ENCODE measurements at regions not wholly inside any gene's neighbourhood (a gene's known extent, or its start where the extent isn't known, plus 50 kb on each side); places are given as distances from the start of the nearest gene placed in this dataset.

- DNase-seq: no peak
- H3K9me3 Mint-ChIP-seq: peaks cover 2% of the 10 kb centered on the region
- POLR2A ChIA-PET: no interaction called here
- H3K4me1 Mint-ChIP-seq (ENCODE audit: low read depth): peaks cover 64% of the 10 kb centered on the region
- CTCF ChIA-PET: no interaction called here
- H3K27me3 Mint-ChIP-seq: no peaks in the 10 kb centered on the region
- intact Hi-C loops (cut with micrococcal nuclease): loop anchor here (2.0 to 10.0 kb wide), 3 partner anchors 36 to 398 kb away; partner anchors contain the start of genes HECA and TXLNB
- H3K27ac Mint-ChIP-seq: peak overlapping the region; percentile 85
- H3K4me3 Mint-ChIP-seq: no peak overlapping the region
- peaks cover 1% of the 10 kb centered on the region for H3K36me3 Mint-ChIP-seq
Measured at GRCh38 chr6:139533171-139533570, 158.7 kb upstream of the CITED2 start.

GRCh38 chr6:139531148-139532115 lies 157.0 kb upstream of the CITED2 start:
- ChIA-PET CTCF (interaction anchor here (0.8 to 1.4 kb wide), 4 partner anchors 10 to 240 kb away, joined by 3 to 5 read pairs (median 3); partner anchors contain the start of gene TXLNB), POLR2A (interaction anchor here (1.4 to 1.6 kb wide), 3 partner anchors 9 to 157 kb away, joined by 7 to 21 read pairs (median 8); partner anchors contain the start of gene CITED2)
- no peaks in the 10 kb centered on the region for H3K27me3 Mint-ChIP-seq
- peaks cover 2% of the 10 kb centered on the region for H3K9me3 Mint-ChIP-seq
- H3K4me1 Mint-ChIP-seq (ENCODE audit: low read depth): peaks cover 66% of the 10 kb centered on the region
- peak overlapping the region; percentile 93 for H3K27ac Mint-ChIP-seq
- intact Hi-C loops (cut with micrococcal nuclease): loop anchor here (1.0 to 10.0 kb wide), 7 partner anchors 9 to 397 kb away; partner anchors contain the start of genes CITED2, HECA and TXLNB
- peak overlapping the region; percentile 74 for H3K4me3 Mint-ChIP-seq
- peaks cover 3% of the 10 kb centered on the region for H3K36me3 Mint-ChIP-seq
- DNase-seq: peak; percentile 74

- no peak for DNase-seq
- peak overlapping the region; percentile 74 for H3K4me3 Mint-ChIP-seq
- H3K36me3 Mint-ChIP-seq: peaks cover 3% of the 10 kb centered on the region
- no peaks in the 10 kb centered on the region for H3K27me3 Mint-ChIP-seq
- peaks cover 2% of the 10 kb centered on the region for H3K9me3 Mint-ChIP-seq
- POLR2A ChIA-PET: interaction anchor here (1.4 to 1.6 kb wide), 3 partner anchors 10 to 156 kb away, joined by 7 to 21 read pairs (median 8); partner anchors contain the start of gene CITED2
- intact Hi-C loops (cut with micrococcal nuclease): loop anchor here (1.0 to 10.0 kb wide), 5 partner anchors 10 to 396 kb away; partner anchors contain the start of genes HECA and TXLNB
- peak overlapping the region; percentile 93 for H3K27ac Mint-ChIP-seq
- CTCF ChIA-PET: interaction anchor here (0.8 to 1.4 kb wide), 3 partner anchors 9 to 239 kb away, joined by 3 to 5 read pairs (median 3); partner anchors contain the start of gene TXLNB
- H3K4me1 Mint-ChIP-seq (ENCODE audit: low read depth): peaks cover 58% of the 10 kb centered on the region
Measured at GRCh38 chr6:139530561-139530960, 156.1 kb upstream of the CITED2 start.

- Mint-ChIP-seq H3K27ac (peak overlapping the region; percentile 67), H3K36me3 (peaks cover 3% of the 10 kb centered on the region), H3K9me3 (peaks cover 2% of the 10 kb centered on the region), H3K27me3 (no peaks in the 10 kb centered on the region), H3K4me1 (ENCODE audit: low read depth) (peaks cover 52% of the 10 kb centered on the region), H3K4me3 (no peak overlapping the region)
- intact Hi-C loops (cut with micrococcal nuclease): loop anchor here (10.0 kb wide), 1 partner anchor 1955 kb away; no protein-coding TSS in a partner anchor
- POLR2A ChIA-PET: interaction anchor here (1.1 to 1.3 kb wide), 4 partner anchors 12 to 156 kb away, joined by 3 to 7 read pairs (median 4); partner anchors contain the start of gene CITED2
- CTCF ChIA-PET: interaction anchor here (1.2 kb wide), 1 partner anchor 11 kb away, joined by 3 read pairs; no protein-coding TSS in a partner anchor
- no peak for DNase-seq
Measured at GRCh38 chr6:139529420-139529819, 155.0 kb upstream of the CITED2 start.

GRCh38 chr6:139528471-139528870 lies 154.0 kb upstream of the CITED2 start:
- H3K9me3 Mint-ChIP-seq: peaks cover 2% of the 10 kb centered on the region
- no peaks in the 10 kb centered on the region for H3K27me3 Mint-ChIP-seq
- POLR2A ChIA-PET: interaction anchor here (1.1 to 1.3 kb wide), 4 partner anchors 11 to 153 kb away, joined by 3 to 7 read pairs (median 4); partner anchors contain the start of gene CITED2
- intact Hi-C loops (cut with micrococcal nuclease): loop anchor here (10.0 kb wide), 1 partner anchor 1956 kb away; no protein-coding TSS in a partner anchor
- no peak overlapping the region for H3K4me3 Mint-ChIP-seq
- no peak for DNase-seq
- H3K27ac Mint-ChIP-seq: peak overlapping the region; percentile 67
- CTCF ChIA-PET: interaction anchor here (1.2 kb wide), 1 partner anchor 12 kb away, joined by 3 read pairs; no protein-coding TSS in a partner anchor
- peaks cover 43% of the 10 kb centered on the region for H3K4me1 Mint-ChIP-seq (ENCODE audit: low read depth)
- peaks cover 3% of the 10 kb centered on the region for H3K36me3 Mint-ChIP-seq

- no peak overlapping the region for H3K4me3 Mint-ChIP-seq
- no peak for DNase-seq
- CTCF ChIA-PET: no interaction called here
- H3K27me3 Mint-ChIP-seq: no peaks in the 10 kb centered on the region
- H3K4me1 Mint-ChIP-seq (ENCODE audit: low read depth): peaks cover 43% of the 10 kb centered on the region
- H3K9me3 Mint-ChIP-seq: peaks cover 2% of the 10 kb centered on the region
- POLR2A ChIA-PET: interaction anchor here (2.2 kb wide), 1 partner anchor 151 kb away, joined by 8 read pairs; the partner anchor contains the start of gene CITED2
- H3K27ac Mint-ChIP-seq: no peak overlapping the region
- H3K36me3 Mint-ChIP-seq: peaks cover 3% of the 10 kb centered on the region
- intact Hi-C loops (cut with micrococcal nuclease): loop anchor here (10.0 kb wide), 1 partner anchor 1959 kb away; no protein-coding TSS in a partner anchor
Measured at GRCh38 chr6:139525415-139525814, 151.0 kb upstream of the CITED2 start.

- Mint-ChIP-seq H3K9me3 (no peaks in the 10 kb centered on the region), H3K27me3 (no peaks in the 10 kb centered on the region), H3K36me3 (peaks cover 2% of the 10 kb centered on the region), H3K4me3 (no peak overlapping the region), H3K4me1 (ENCODE audit: low read depth) (peaks cover 42% of the 10 kb centered on the region), H3K27ac (no peak overlapping the region)
- intact Hi-C loops (cut with micrococcal nuclease): loop anchor here (10.0 kb wide), 1 partner anchor 1961 kb away; no protein-coding TSS in a partner anchor
- ChIA-PET POLR2A (no interaction called here), CTCF (no interaction called here)
- no peak for DNase-seq
Measured at GRCh38 chr6:139523986-139524385, 149.5 kb upstream of the CITED2 start.

GRCh38 chr6:139522511-139523220 lies 148.2 kb upstream of the CITED2 start:
- DNase-seq: no peak
- CTCF ChIA-PET: interaction anchor here (1.5 kb wide), 1 partner anchor 8 kb away, joined by 5 read pairs; no protein-coding TSS in a partner anchor
- H3K4me3 Mint-ChIP-seq: no peak overlapping the region
- no peaks in the 10 kb centered on the region for H3K9me3 Mint-ChIP-seq
- H3K36me3 Mint-ChIP-seq: peaks cover 2% of the 10 kb centered on the region
- H3K27ac Mint-ChIP-seq: no peak overlapping the region
- POLR2A ChIA-PET: no interaction called here
- H3K27me3 Mint-ChIP-seq: no peaks in the 10 kb centered on the region
- intact Hi-C loops (cut with micrococcal nuclease): loop anchor here (10.0 kb wide), 1 partner anchor 1962 kb away; no protein-coding TSS in a partner anchor
- peaks cover 30% of the 10 kb centered on the region for H3K4me1 Mint-ChIP-seq (ENCODE audit: low read depth)

- H3K9me3 Mint-ChIP-seq: no peaks in the 10 kb centered on the region
- peaks cover 34% of the 10 kb centered on the region for H3K4me1 Mint-ChIP-seq (ENCODE audit: low read depth)
- no peak overlapping the region for H3K4me3 Mint-ChIP-seq
- H3K27me3 Mint-ChIP-seq: no peaks in the 10 kb centered on the region
- no peak for DNase-seq
- no peak overlapping the region for H3K27ac Mint-ChIP-seq
- intact Hi-C loops (cut with micrococcal nuclease): loop anchor here (10.0 kb wide), 1 partner anchor 1963 kb away; no protein-coding TSS in a partner anchor
- ChIA-PET CTCF (interaction anchor here (1.5 kb wide), 1 partner anchor 10 kb away, joined by 5 read pairs; no protein-coding TSS in a partner anchor), POLR2A (interaction anchor here (0.6 to 2.4 kb wide), 2 partner anchors 13 to 146 kb away, joined by 3 to 8 read pairs; no protein-coding TSS in a partner anchor)
- H3K36me3 Mint-ChIP-seq: no peaks in the 10 kb centered on the region
Measured at GRCh38 chr6:139521338-139521737, 146.9 kb upstream of the CITED2 start.

- peaks cover 40% of the 10 kb centered on the region for H3K4me1 Mint-ChIP-seq (ENCODE audit: low read depth)
- DNase-seq: no peak
- H3K36me3 Mint-ChIP-seq: no peaks in the 10 kb centered on the region
- H3K9me3 Mint-ChIP-seq: no peaks in the 10 kb centered on the region
- intact Hi-C loops (cut with micrococcal nuclease): loop anchor here (1.0 to 10.0 kb wide), 3 partner anchors 10 to 1964 kb away; no protein-coding TSS in a partner anchor
- no peak overlapping the region for H3K4me3 Mint-ChIP-seq
- no peaks in the 10 kb centered on the region for H3K27me3 Mint-ChIP-seq
- H3K27ac Mint-ChIP-seq: peak overlapping the region; percentile 63
- CTCF ChIA-PET: no interaction called here
- POLR2A ChIA-PET: interaction anchor here (2.4 kb wide), 1 partner anchor 14 kb away, joined by 8 read pairs; no protein-coding TSS in a partner anchor
Measured at GRCh38 chr6:139520321-139520768, 145.9 kb upstream of the CITED2 start.
